WTC11 (cell line): ENCODE measurements at regions not wholly inside any gene's neighbourhood (a gene's known extent, or its start where the extent isn't known, plus 50 kb on each side); places are given as distances from the start of the nearest gene placed in this dataset.

Source experiments
- ATAC-seq: fragments of 200-7000 bp; cut with Tn5 transposase; 2 replicates; pipeline ENCODE4 v1.10.0; 2021; ENCODE audit warnings: mild to moderate bottlenecking, moderate library complexity
- CTCF ChIA-PET: fragments of 300-600 bp; sonication (Branson Sonifier 250); formaldehyde crosslinking; loops from one replicate; lab custom pipeline; 2021; ENCODE audit warnings: antibody characterized with exemption; lab: Charles Lee
- POLR2A ChIA-PET: fragments of 350-600 bp; sonication (Branson Sonifier 250); formaldehyde crosslinking; loops from one replicate; lab custom pipeline; 2021; ENCODE audit warnings: antibody characterized with exemption; lab: Charles Lee
- DNase-seq: peaks from one replicate; pipeline ENCODE4 v3.0.0; 2021; ENCODE audit warnings: low spot score
- H3K27ac Mint-ChIP-seq: 2 replicates; pipeline ENCODE4 v1.8.0; 2021; ENCODE audit warnings: mixed read lengths
- H3K27me3 Mint-ChIP-seq: 2 replicates; pipeline ENCODE4 v1.8.0; 2021; ENCODE audit warnings: low read depth, mild to moderate bottlenecking, moderate library complexity, mixed read lengths
- H3K36me3 Mint-ChIP-seq: 2 replicates; pipeline ENCODE4 v1.8.0; 2021; ENCODE audit warnings: mixed read lengths
- H3K4me1 Mint-ChIP-seq: 2 replicates; pipeline ENCODE4 v1.8.0; 2022; ENCODE audit warnings: mixed read lengths
- H3K4me3 Mint-ChIP-seq: 2 replicates; pipeline ENCODE4 v1.8.0; 2021; ENCODE audit warnings: mild to moderate bottlenecking, moderate library complexity, mixed read lengths
- H3K9me3 Mint-ChIP-seq: 2 replicates; pipeline ENCODE4 v1.8.0; 2021; ENCODE audit warnings: mixed read lengths
- ARID4B ChIP-seq: sonication (generic); formaldehyde crosslinking; IDR thresholded peaks from 2 replicates; pipeline ENCODE4 v1.8.0; 2023; ENCODE audit warnings: missing genetic modification reagents, mild to moderate bottlenecking, borderline replicate concordance
- CDX4 ChIP-seq: fragments of 250-450 bp; sonication (Bioruptor Pico); IDR thresholded peaks from 2 replicates; pipeline ENCODE4 v1.9.0; 2021; ENCODE audit warnings: moderate library complexity, mild to moderate bottlenecking, inconsistent platforms, borderline replicate concordance
- E2F1 ChIP-seq: sonication (generic); formaldehyde crosslinking; IDR thresholded peaks from 2 replicates; pipeline ENCODE4 v1.8.0; 2022; ENCODE audit warnings: mild to moderate bottlenecking, missing genetic modification reagents
- ERG ChIP-seq: fragments of 250-450 bp; sonication (Bioruptor Pico); IDR thresholded peaks from 2 replicates; pipeline ENCODE4 v1.8.0; 2021; ENCODE audit warnings: mild to moderate bottlenecking
- ETV6 ChIP-seq: sonication (generic); formaldehyde crosslinking; IDR thresholded peaks from 2 replicates; pipeline ENCODE4 v1.8.1; 2022; ENCODE audit warnings: mild to moderate bottlenecking, missing genetic modification reagents
- JUN ChIP-seq: sonication (generic); formaldehyde crosslinking; IDR thresholded peaks from 2 replicates; pipeline ENCODE4 v1.8.0; 2023; ENCODE audit warnings: mild to moderate bottlenecking, missing genetic modification reagents
- MYBL2 ChIP-seq: sonication (generic); formaldehyde crosslinking; IDR thresholded peaks from 2 replicates; pipeline ENCODE4 v1.8.1; 2023; ENCODE audit warnings: mild to moderate bottlenecking, moderate library complexity, missing genetic modification reagents
- NFATC4 ChIP-seq: fragments of 250-450 bp; sonication (Bioruptor Pico); IDR thresholded peaks from 2 replicates; pipeline ENCODE4 v1.9.0; 2021; ENCODE audit warnings: mild to moderate bottlenecking
- NFE2L1 ChIP-seq: sonication (generic); formaldehyde crosslinking; IDR thresholded peaks from 2 replicates; pipeline ENCODE4 v1.8.1; 2023; ENCODE audit warnings: missing genetic modification reagents
- NR1H2 ChIP-seq: sonication (generic); formaldehyde crosslinking; IDR thresholded peaks from 2 replicates; pipeline ENCODE4 v1.9.0; 2021; ENCODE audit warnings: mild to moderate bottlenecking, moderate library complexity, missing genetic modification reagents
- PRDM15 ChIP-seq: sonication (generic); formaldehyde crosslinking; IDR thresholded peaks from 2 replicates; pipeline ENCODE4 v1.8.0; 2022; ENCODE audit warnings: missing genetic modification reagents
- RELA ChIP-seq: sonication (generic); formaldehyde crosslinking; IDR thresholded peaks from 2 replicates; pipeline ENCODE4 v1.8.1; 2022; ENCODE audit warnings: missing genetic modification reagents, mild to moderate bottlenecking, borderline replicate concordance
- SP1 ChIP-seq: sonication (generic); formaldehyde crosslinking; conservative IDR thresholded peaks from 2 replicates; pipeline ENCODE4 v1.8.1; 2022; ENCODE audit warnings: missing genetic modification reagents
- STAT6 ChIP-seq: sonication (generic); formaldehyde crosslinking; conservative IDR thresholded peaks from 2 replicates; pipeline ENCODE4 v1.8.1; 2023; ENCODE audit warnings: mild to moderate bottlenecking, low read depth, missing genetic modification reagents, moderate library complexity
- ZNF219 ChIP-seq: sonication (generic); formaldehyde crosslinking; IDR thresholded peaks from 2 replicates; pipeline ENCODE4 v1.8.0; 2023; ENCODE audit warnings: missing genetic modification reagents, mild to moderate bottlenecking, borderline replicate concordance
- ZNF281 ChIP-seq: sonication (generic); formaldehyde crosslinking; IDR thresholded peaks from 2 replicates; pipeline ENCODE4 v1.8.0; 2023; ENCODE audit warnings: mild to moderate bottlenecking, missing genetic modification reagents
- ZNF416 ChIP-seq: fragments of 250-450 bp; sonication (Bioruptor Pico); IDR thresholded peaks from 2 replicates; pipeline ENCODE4 v1.9.0; 2021; ENCODE audit warnings: mild to moderate bottlenecking, inconsistent platforms
- ZNF423 ChIP-seq: fragments of 250-450 bp; sonication (Bioruptor Pico); IDR thresholded peaks from 2 replicates; pipeline ENCODE4 v2.1.2; 2022; ENCODE audit warnings: mild to moderate bottlenecking, moderate library complexity
- ZNF671 ChIP-seq: fragments of 250-450 bp; sonication (Bioruptor Pico); IDR thresholded peaks from 2 replicates; pipeline ENCODE4 v1.8.0; 2021; ENCODE audit warnings: mild to moderate bottlenecking

GRCh38 chr10:132132421-132132841 lies 54.3 kb upstream of the DPYSL4 start (continued):
- no peak for TF ChIP-seq PRDM15 (CRISPR knock-in tag)
- no peak for TF ChIP-seq JUN
- TF ChIP-seq ZNF416 (CRISPR knock-in tag): no peak
- TF ChIP-seq MYBL2 (CRISPR knock-in tag): no peak
- no peak for TF ChIP-seq ZNF671 (CRISPR knock-in tag)
- TF ChIP-seq E2F1 (CRISPR knock-in tag): no peak

- Mint-ChIP-seq H3K4me1 (peaks cover 5% of the 10 kb centered on the region; the same call in 1 of the 2 replicates), H3K27ac (no peak overlapping the region), H3K36me3 (no peaks in the 10 kb centered on the region), H3K27me3 (no peaks in the 10 kb centered on the region), H3K9me3 (no peaks in the 10 kb centered on the region), H3K4me3 (no peak overlapping the region)
- DNase-seq (no peak), ATAC-seq (no peak)
- POLR2A ChIA-PET: no interaction called here
- CTCF ChIA-PET: interaction anchor here (1.5 to 3.0 kb wide), 2 partner anchors 10 to 110 kb away, joined by 7 to 12 read pairs; no protein-coding TSS in a partner anchor
- TF ChIP-seq ARID4B (CRISPR knock-in tag) (no peak), SP1 (CRISPR knock-in tag) (no peak), ZNF219 (CRISPR knock-in tag) (no peak), ETV6 (CRISPR knock-in tag) (no peak), ZNF423 (CRISPR knock-in tag) (no peak), STAT6 (CRISPR knock-in tag) (no peak), RELA (CRISPR knock-in tag) (no peak), ERG (no peak), NFATC4 (CRISPR knock-in tag) (no peak), CDX4 (CRISPR knock-in tag) (no peak), NFE2L1 (CRISPR knock-in tag) (no peak), ZNF281 (CRISPR knock-in tag) (no peak), NR1H2 (no peak)
These were observed 53.7 kb upstream of the DPYSL4 start for GRCh38 chr10:132133005-132133404.
